DOHH2 (cell line): ENCODE measurements at regions not wholly inside any gene's neighbourhood (a gene's known extent, or its start where the extent isn't known, plus 50 kb on each side); places are given as distances from the start of the nearest gene placed in this dataset.

Source experiments
- EZH2phosphoT487 ChIP-seq: fragments of 200-600 bp; sonication (generic); IDR thresholded peaks from 2 replicates; pipeline ENCODE4 v1.6.1; 2017; ENCODE audit warnings: borderline replicate concordance, mild to moderate bottlenecking, antibody characterized with exemption, low read length, moderate library complexity, mixed read lengths
- TF ChIP-seq, protein P1 (sequence below): fragments of 200-600 bp; sonication (generic); IDR thresholded peaks from one replicate; pipeline ENCODE4 v1.5.1; 2014; ENCODE audit warnings: antibody characterized with exemption, mild to moderate bottlenecking, low read depth, low read length; ENCODE audit not compliant: poor library complexity, severe bottlenecking

DNA sequence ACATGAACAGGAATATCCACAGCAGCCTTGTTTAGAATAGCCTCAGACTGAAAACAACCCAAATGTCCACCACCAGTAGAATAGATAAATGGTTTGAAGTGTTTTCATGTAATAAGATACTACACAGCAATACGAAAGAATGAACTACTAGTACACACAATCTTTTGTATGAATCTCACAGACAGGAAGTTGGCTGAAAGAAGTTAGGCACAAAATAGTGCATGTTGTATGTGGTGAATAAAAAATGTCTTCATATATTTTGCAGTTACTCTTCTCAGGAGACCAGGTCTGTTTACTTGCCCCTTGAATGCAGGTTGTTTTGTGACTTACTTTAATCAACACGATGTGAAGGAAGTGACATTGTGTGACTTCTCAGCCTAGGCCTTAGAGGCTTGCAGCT is 75.9 kb upstream of the LEF1 start:
- TF ChIP-seq, protein P1, sequence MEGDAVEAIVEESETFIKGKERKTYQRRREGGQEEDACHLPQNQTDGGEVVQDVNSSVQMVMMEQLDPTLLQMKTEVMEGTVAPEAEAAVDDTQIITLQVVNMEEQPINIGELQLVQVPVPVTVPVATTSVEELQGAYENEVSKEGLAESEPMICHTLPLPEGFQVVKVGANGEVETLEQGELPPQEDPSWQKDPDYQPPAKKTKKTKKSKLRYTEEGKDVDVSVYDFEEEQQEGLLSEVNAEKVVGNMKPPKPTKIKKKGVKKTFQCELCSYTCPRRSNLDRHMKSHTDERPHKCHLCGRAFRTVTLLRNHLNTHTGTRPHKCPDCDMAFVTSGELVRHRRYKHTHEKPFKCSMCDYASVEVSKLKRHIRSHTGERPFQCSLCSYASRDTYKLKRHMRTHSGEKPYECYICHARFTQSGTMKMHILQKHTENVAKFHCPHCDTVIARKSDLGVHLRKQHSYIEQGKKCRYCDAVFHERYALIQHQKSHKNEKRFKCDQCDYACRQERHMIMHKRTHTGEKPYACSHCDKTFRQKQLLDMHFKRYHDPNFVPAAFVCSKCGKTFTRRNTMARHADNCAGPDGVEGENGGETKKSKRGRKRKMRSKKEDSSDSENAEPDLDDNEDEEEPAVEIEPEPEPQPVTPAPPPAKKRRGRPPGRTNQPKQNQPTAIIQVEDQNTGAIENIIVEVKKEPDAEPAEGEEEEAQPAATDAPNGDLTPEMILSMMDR: no peak
- no peak for TF ChIP-seq EZH2phosphoT487
